ENCODE measurements at regions not wholly inside any gene's neighbourhood (a gene's known extent, or its start where the extent isn't known, plus 50 kb on each side); places are given as distances from the start of the nearest gene placed in this dataset.

DNA sequence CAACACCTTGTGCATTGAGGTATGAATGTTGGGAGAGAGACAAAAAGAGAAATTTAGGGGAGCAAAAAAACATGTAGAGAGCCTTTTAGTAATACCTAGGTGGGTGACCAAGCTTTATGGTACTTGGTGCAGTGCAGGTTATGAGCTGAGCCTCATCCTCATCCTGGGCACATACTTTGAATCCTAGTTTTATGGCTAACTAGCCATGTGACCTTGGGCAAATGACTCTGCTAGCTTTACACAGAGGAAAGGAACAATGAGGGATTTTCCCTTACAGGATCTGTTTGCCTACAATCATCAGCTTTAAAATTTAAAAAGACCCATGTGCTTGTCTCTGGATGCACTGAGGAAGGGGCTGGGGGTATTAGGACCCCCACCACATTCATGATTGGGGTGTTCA lies 187.8 kb upstream of the ISX start:
- Histone ChIP-seq H3K27ac (no peak overlapping the region), H3K4me1 (ENCODE audit: low read depth) (peaks cover 11% of the 10 kb centered on the region)

DNA sequence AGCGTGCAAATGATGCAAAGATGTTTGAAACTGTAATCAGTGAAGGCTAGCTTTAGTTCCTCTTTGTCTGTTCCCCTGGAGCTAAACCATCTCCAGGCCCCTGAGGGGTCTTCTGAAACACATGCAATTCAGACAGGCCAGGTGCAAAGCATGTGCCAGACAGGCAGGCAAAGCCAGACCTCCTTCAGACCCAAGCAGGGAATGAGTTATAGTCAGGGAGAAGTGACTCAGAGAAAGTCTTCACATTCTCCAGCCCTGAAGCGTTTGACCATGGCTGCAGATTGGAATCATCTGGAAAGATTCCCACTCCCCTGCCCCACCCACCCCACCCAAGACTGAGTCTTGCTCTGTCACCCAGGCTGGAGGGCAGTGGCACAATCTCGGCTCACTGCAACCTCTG lies 187.0 kb upstream of the ISX start:
- no peaks in the 10 kb centered on the region for H3K9me3 ChIP-seq (ENCODE audit: low read depth)
- DNase-seq (ENCODE audit: low read depth in 1 of 2, low spot score in 1 of 2): no peak
- H3K4me3 ChIP-seq: no peak overlapping the region
- H3K27me3 ChIP-seq: no peaks in the 10 kb centered on the region
- no peak overlapping the region for H3K27ac ChIP-seq
- TF ChIP-seq, protein P1, sequence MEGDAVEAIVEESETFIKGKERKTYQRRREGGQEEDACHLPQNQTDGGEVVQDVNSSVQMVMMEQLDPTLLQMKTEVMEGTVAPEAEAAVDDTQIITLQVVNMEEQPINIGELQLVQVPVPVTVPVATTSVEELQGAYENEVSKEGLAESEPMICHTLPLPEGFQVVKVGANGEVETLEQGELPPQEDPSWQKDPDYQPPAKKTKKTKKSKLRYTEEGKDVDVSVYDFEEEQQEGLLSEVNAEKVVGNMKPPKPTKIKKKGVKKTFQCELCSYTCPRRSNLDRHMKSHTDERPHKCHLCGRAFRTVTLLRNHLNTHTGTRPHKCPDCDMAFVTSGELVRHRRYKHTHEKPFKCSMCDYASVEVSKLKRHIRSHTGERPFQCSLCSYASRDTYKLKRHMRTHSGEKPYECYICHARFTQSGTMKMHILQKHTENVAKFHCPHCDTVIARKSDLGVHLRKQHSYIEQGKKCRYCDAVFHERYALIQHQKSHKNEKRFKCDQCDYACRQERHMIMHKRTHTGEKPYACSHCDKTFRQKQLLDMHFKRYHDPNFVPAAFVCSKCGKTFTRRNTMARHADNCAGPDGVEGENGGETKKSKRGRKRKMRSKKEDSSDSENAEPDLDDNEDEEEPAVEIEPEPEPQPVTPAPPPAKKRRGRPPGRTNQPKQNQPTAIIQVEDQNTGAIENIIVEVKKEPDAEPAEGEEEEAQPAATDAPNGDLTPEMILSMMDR (IDR thresholded peaks at IDR 0.05; ENCODE audit: low read depth, low read length): no peak
- no peaks in the 10 kb centered on the region for H3K36me3 ChIP-seq
- H3K4me1 ChIP-seq (ENCODE audit: low read depth): peaks cover 11% of the 10 kb centered on the region

More for the DNA sequence above, 187.8 kb upstream of the ISX start:
- TF ChIP-seq, protein P1 (IDR thresholded peaks at IDR 0.05; ENCODE audit: low read depth, low read length): no peak
- Histone ChIP-seq H3K27me3 (no peaks in the 10 kb centered on the region), H3K9me3 (ENCODE audit: low read depth) (no peaks in the 10 kb centered on the region), H3K4me3 (no peak overlapping the region), H3K36me3 (no peaks in the 10 kb centered on the region)
- no peak for DNase-seq (ENCODE audit: low read depth in 1 of 2, low spot score in 1 of 2)

DNA sequence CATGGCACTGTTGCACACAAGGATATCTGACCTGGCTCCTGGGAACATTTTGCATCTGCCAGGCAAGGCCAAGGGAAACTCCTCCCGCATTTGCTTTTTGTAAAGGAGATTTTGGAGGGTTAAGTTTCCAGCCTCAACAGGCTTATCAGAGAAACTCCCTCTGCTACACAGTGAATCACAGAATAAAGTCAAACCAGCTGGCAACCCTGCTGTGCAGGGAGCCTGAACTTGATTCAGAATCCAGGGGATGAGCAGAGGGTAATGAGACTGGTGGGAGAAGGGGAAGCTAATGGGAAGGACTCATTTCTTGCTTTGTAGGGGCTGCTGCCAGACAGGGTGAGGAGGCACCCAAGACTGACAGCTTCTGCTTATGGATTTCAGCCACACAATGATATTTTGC lies 185.3 kb upstream of the ISX start:
- H3K36me3 ChIP-seq: no peaks in the 10 kb centered on the region
- no peak overlapping the region for H3K4me3 ChIP-seq
- TF ChIP-seq, protein P1 (IDR thresholded peaks at IDR 0.05; ENCODE audit: low read depth, low read length): no peak
- no peak overlapping the region for H3K27ac ChIP-seq
- H3K27me3 ChIP-seq: no peaks in the 10 kb centered on the region
- DNase-seq (ENCODE audit: low read depth in 1 of 2, low spot score in 1 of 2): no peak
- peaks cover 3% of the 10 kb centered on the region for H3K4me1 ChIP-seq (ENCODE audit: low read depth)
- no peaks in the 10 kb centered on the region for H3K9me3 ChIP-seq (ENCODE audit: low read depth)

DNA sequence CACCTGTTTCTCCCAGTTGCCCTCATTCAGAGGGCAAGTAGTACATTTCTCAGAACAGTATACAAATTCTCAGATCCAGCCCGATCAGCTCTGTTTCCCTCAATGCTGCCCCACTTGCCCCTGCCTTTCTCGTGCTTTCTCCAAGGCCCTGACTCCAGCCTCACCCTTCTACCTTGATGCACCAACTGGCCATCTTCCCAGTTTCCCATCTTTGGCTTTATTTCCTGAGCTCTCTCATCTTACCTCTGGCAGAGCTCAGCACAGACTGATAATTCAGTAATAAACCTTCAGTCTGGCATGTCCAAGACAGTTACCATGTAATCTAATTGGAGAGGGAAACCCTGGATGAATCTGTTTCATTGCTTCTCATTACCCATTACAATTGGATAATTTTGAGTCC lies 184.5 kb upstream of the ISX start:
- Histone ChIP-seq H3K9me3 (ENCODE audit: low read depth) (no peaks in the 10 kb centered on the region), H3K4me1 (ENCODE audit: low read depth) (no peaks in the 10 kb centered on the region), H3K27me3 (no peaks in the 10 kb centered on the region), H3K27ac (no peak overlapping the region), H3K4me3 (no peak overlapping the region), H3K36me3 (no peaks in the 10 kb centered on the region)
- no peak for DNase-seq (ENCODE audit: low read depth in 1 of 2, low spot score in 1 of 2)
- TF ChIP-seq, protein P1 (IDR thresholded peaks at IDR 0.05; ENCODE audit: low read depth, low read length): no peak

DNA sequence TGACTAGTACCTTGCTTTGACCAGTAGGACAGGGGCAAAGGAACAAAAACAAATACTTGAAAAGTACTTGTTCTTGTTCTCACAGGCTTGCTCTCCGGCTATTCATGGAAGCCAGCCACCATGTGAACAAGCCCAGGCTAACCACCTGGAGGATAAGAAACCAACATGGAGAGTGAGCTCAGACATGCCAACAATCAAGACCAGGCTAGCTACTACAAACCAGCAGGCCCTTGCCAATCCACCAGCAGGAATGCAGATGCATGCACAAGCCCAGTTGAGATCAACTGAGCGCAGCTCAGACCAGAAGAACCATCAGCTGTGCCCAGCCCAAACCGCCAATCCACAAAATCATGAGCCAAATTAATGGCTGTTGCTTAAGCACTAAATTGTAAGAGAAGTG lies 180.1 kb upstream of the ISX start:
- H3K27me3 ChIP-seq: no peaks in the 10 kb centered on the region
- TF ChIP-seq, protein P1 (IDR thresholded peaks at IDR 0.05; ENCODE audit: low read depth, low read length): no peak
- no peaks in the 10 kb centered on the region for H3K9me3 ChIP-seq (ENCODE audit: low read depth)
- no peak for DNase-seq (ENCODE audit: low read depth in 1 of 2, low spot score in 1 of 2)
- H3K4me1 ChIP-seq (ENCODE audit: low read depth): no peaks in the 10 kb centered on the region
- H3K36me3 ChIP-seq: no peaks in the 10 kb centered on the region
- no peak overlapping the region for H3K4me3 ChIP-seq
- no peak overlapping the region for H3K27ac ChIP-seq

DNA sequence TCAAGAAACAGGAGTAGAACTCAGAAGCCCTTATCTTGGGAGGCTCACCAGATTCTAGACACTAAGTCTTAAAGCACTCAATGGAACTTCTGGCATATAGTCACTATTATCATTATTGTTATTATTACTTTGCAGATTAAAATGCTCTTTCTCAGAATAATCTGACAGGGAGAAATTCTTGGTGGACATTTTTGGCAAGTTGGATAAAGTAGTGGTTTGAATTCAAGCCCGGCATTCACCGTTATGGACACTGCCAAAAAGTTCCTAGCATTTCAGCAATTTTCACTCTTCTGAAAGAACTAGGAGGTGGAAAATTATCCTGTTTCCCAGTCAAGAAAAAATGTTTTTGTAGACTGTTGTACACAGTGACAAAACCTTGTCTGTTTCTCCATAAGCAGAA lies 179.6 kb upstream of the ISX start:
- Histone ChIP-seq H3K27ac (no peak overlapping the region), H3K9me3 (ENCODE audit: low read depth) (no peaks in the 10 kb centered on the region), H3K36me3 (no peaks in the 10 kb centered on the region), H3K27me3 (no peaks in the 10 kb centered on the region), H3K4me3 (no peak overlapping the region), H3K4me1 (ENCODE audit: low read depth) (no peaks in the 10 kb centered on the region)
- TF ChIP-seq, protein P1 (IDR thresholded peaks at IDR 0.05; ENCODE audit: low read depth, low read length): no peak
- no peak for DNase-seq (ENCODE audit: low read depth in 1 of 2, low spot score in 1 of 2)
